B cell (primary cell): ENCODE measurements at regions not wholly inside any gene's neighbourhood (a gene's known extent, or its start where the extent isn't known, plus 50 kb on each side); places are given as distances from the start of the nearest gene placed in this dataset.

Experiments
- ATAC-seq: fragments of 200-7000 bp; cut with Tn5 transposase; one replicate; pipeline ENCODE4 v1.10.0; 2021; ENCODE audit warnings: low read depth, mild to moderate bottlenecking, moderate number of reproducible peaks, moderate library complexity
- CTCF ChIA-PET: fragments of 350-600 bp; sonication (Branson Sonifier 250); formaldehyde crosslinking; loops from one replicate; lab custom pipeline; 2021; ENCODE audit warnings: antibody characterized with exemption, inconsistent platforms; lab: Charles Lee
- POLR2A ChIA-PET: fragments of 350-600 bp; sonication (Branson Sonifier 250); formaldehyde crosslinking; loops from one replicate; lab custom pipeline; 2021; ENCODE audit warnings: antibody characterized with exemption; lab: Charles Lee
- DNase-seq: peaks from one replicate; pipeline ENCODE4 v3.0.0; 2013
- H2AFZ ChIP-seq: 2 replicates; pipeline ENCODE4 v1.6.1; 2012; ENCODE audit warnings: mild to moderate bottlenecking, low read depth, low read length; ENCODE audit not compliant: insufficient read depth, poor library complexity, severe bottlenecking
- H3K27ac ChIP-seq, 2 donors: 1 replicate in 1 of 2; 2 replicates in 1 of 2; pipeline ENCODE4 v1.5.1; 2012 to 2013; ENCODE audit warnings: low read length in 2 of 2, mild to moderate bottlenecking in 2 of 2, moderate library complexity in 1 of 2
- H3K27me3 ChIP-seq, 4 experiments: fragments of 200-600 bp in 1 of 4; sonication (generic) in 1 of 4; replicated peaks in 1 of 4; 1 replicate in 2 of 4; 2 replicates in 2 of 4; pipeline versions ENCODE4 v1.6.1 to v1.7.0; 2013 to 2016; ENCODE audit warnings: low read length in 3 of 4, mild to moderate bottlenecking in 2 of 4, mixed read lengths in 1 of 4, moderate library complexity in 1 of 4; ENCODE audit not compliant: insufficient read depth in 4 of 4, control insufficient read depth in 3 of 4; ENCODE audit errors: control extremely low read depth in 1 of 4
- H3K36me3 ChIP-seq, 2 experiments: replicated peaks in 1 of 2; 1 replicate in 1 of 2; 2 replicates in 1 of 2; pipeline versions ENCODE4 v1.6.1 to v1.7.1; 2013; ENCODE audit warnings: low read length in 1 of 2; ENCODE audit not compliant: insufficient read depth in 2 of 2, control insufficient read depth in 1 of 2; ENCODE audit errors: control extremely low read depth in 1 of 2, extremely low read depth in 1 of 2
- H3K4me1 ChIP-seq, 2 donors: fragments of 200-600 bp in 1 of 2; sonication (generic) in 1 of 2; 1 replicate in 1 of 2; 2 replicates in 1 of 2; pipeline versions ENCODE4 v1.5.1 to v1.6.1; 2013 to 2017; ENCODE audit warnings: low read length in 2 of 2; ENCODE audit not compliant: control insufficient read depth in 2 of 2, insufficient read depth in 2 of 2
- H3K4me2 ChIP-seq: replicated peaks from 2 replicates; pipeline ENCODE3; 2012; ENCODE audit warnings: mild to moderate bottlenecking, low read depth, low read length; ENCODE audit not compliant: poor library complexity, severe bottlenecking
- H3K4me3 ChIP-seq, 5 experiments: fragments of 200-600 bp in 1 of 5; sonication (generic) in 1 of 5; 1 replicate in 3 of 5; 2 replicates in 2 of 5; pipeline versions ENCODE4 v1.5.1 to v1.7.0; 2011 to 2016; ENCODE audit warnings: low read length in 4 of 5, mild to moderate bottlenecking in 4 of 5, low read depth in 2 of 5, control low read depth in 1 of 5, moderate library complexity in 1 of 5; ENCODE audit not compliant: insufficient read depth in 1 of 5; ENCODE audit errors: control extremely low read depth in 1 of 5, extremely low read depth in 1 of 5
- H3K79me2 ChIP-seq: fragments of 200-600 bp; sonication (generic); one replicate; pipeline ENCODE4 v1.6.0; 2016; ENCODE audit warnings: low read length; ENCODE audit not compliant: control insufficient read depth, insufficient read depth
- H3K9ac ChIP-seq: fragments of 200-600 bp; sonication (generic); 2 replicates; pipeline ENCODE4 v1.6.1; 2017; ENCODE audit warnings: mild to moderate bottlenecking, low read length, moderate library complexity
- H3K9me3 ChIP-seq, 3 donors: one replicate each; pipeline versions ENCODE4 v1.6.1 to v1.7.1; 2013; ENCODE audit warnings: low read length in 2 of 3; ENCODE audit not compliant: control insufficient read depth in 2 of 3, insufficient read depth in 1 of 3; ENCODE audit errors: control extremely low read depth in 1 of 3
- H4K20me1 ChIP-seq: 2 replicates; pipeline ENCODE4 v1.6.0; 2012; ENCODE audit warnings: mild to moderate bottlenecking, low read length; ENCODE audit not compliant: insufficient read depth, control insufficient read depth, poor library complexity, severe bottlenecking
- H3K27ac Mint-ChIP-seq: one replicate; pipeline ENCODE4 v1.8.0; 2021; ENCODE audit warnings: mixed read lengths
- H3K27me3 Mint-ChIP-seq: one replicate; pipeline ENCODE4 v1.8.0; 2021; ENCODE audit warnings: mixed read lengths
- H3K4me1 Mint-ChIP-seq: one replicate; pipeline ENCODE4 v1.8.0; 2021; ENCODE audit warnings: mixed read lengths
- H3K4me3 Mint-ChIP-seq: one replicate; pipeline ENCODE4 v1.8.0; 2021; ENCODE audit warnings: mixed read lengths
- H3K9me3 Mint-ChIP-seq: one replicate; pipeline ENCODE4 v1.8.0; 2022; ENCODE audit warnings: mixed read lengths; ENCODE audit not compliant: insufficient read depth
- CTCF ChIP-seq: fragments of 200-600 bp; IDR thresholded peaks from one replicate; pipeline ENCODE4 v1.8.0; 2022; ENCODE audit warnings: antibody characterized with exemption, mild to moderate bottlenecking
- EZH2 ChIP-seq: IDR thresholded peaks from 2 replicates; pipeline ENCODE4 v1.6.1; 2012; ENCODE audit warnings: borderline replicate concordance, low read depth, mild to moderate bottlenecking, moderate library complexity, low read length; ENCODE audit not compliant: insufficient read depth, poor library complexity, severe bottlenecking
- WGBS: methylation state at CpG from one replicate; pipeline ENCODE4 v1.1.5; 2013; ENCODE audit warnings: missing lambda C conversion rate; ENCODE audit not compliant: insufficient coverage; 5-methylcytosine and 5-hydroxymethylcytosine counted together
- intact Hi-C: fragments of 100-400 bp; cut with micrococcal nuclease; formaldehyde crosslinking; loops from one replicate; pipeline ENCODE4 v1.10.0; 2022

- intact Hi-C loops, result no loop called here
- 98% methylated on average over 4 of the region's 5 CpGs for WGBS
- Histone ChIP-seq H3K4me2 (no peak overlapping the region), H3K9ac (no peak overlapping the region), H3K36me3 (no peaks in the 10 kb centered on the region), H3K4me3 (no peak overlapping the region), H4K20me1 (no peaks in the 10 kb centered on the region), H2AFZ (no peak overlapping the region), H3K79me2 (no peaks in the 10 kb centered on the region), H3K27me3 (no peaks in the 10 kb centered on the region), H3K4me1 (no peaks in the 10 kb centered on the region), H3K9me3 (peaks cover 0 to 14% (median 0%) of the 10 kb centered on the region in 3 donors), H3K27ac (no peak overlapping the region)
- CTCF ChIA-PET, result no interaction called here
- Mint-ChIP-seq H3K9me3 (no peaks in the 10 kb centered on the region), H3K4me3 (no peak overlapping the region), H3K4me1 (no peaks in the 10 kb centered on the region), H3K27me3 (no peaks in the 10 kb centered on the region), H3K27ac (no peak overlapping the region)
- POLR2A ChIA-PET, result no interaction called here
- no peak for TF ChIP-seq CTCF
- TF ChIP-seq EZH2, result no peak
- DNase-seq (no peak), ATAC-seq (no peak)
Measured at GRCh38 chr19:30898353-30899103, 450.7 kb downstream of the TSHZ3 start.

GRCh38 chr19:30897553-30897952, 451.7 kb downstream of the TSHZ3 start:
- TF ChIP-seq EZH2 (no peak), CTCF (no peak)
- Histone ChIP-seq H3K4me2 (no peak overlapping the region), H3K27ac (no peak overlapping the region), H2AFZ (no peak overlapping the region), H3K36me3 (no peaks in the 10 kb centered on the region), H4K20me1 (no peaks in the 10 kb centered on the region), H3K4me3 (no peak overlapping the region), H3K9ac (no peak overlapping the region), H3K79me2 (no peaks in the 10 kb centered on the region), H3K27me3 (no peaks in the 10 kb centered on the region), H3K4me1 (no peaks in the 10 kb centered on the region), H3K9me3 (peaks cover 0 to 14% (median 0%) of the 10 kb centered on the region in 3 donors)
- H3K27ac Mint-ChIP-seq, result no peak overlapping the region
- DNase-seq (no peak), ATAC-seq (no peak)
- H3K27me3 Mint-ChIP-seq, result no peaks in the 10 kb centered on the region
- no peak overlapping the region for H3K4me3 Mint-ChIP-seq
- H3K4me1 Mint-ChIP-seq, result no peaks in the 10 kb centered on the region
- intact Hi-C loops, result no loop called here
- CTCF ChIA-PET, result no interaction called here
- no peaks in the 10 kb centered on the region for H3K9me3 Mint-ChIP-seq
- POLR2A ChIA-PET, result no interaction called here
- 67% methylated on average over 2 of the region's 7 CpGs for WGBS
